Jurkat, Clone E6-1 (cell line): ENCODE measurements at regions not wholly inside any gene's neighbourhood (a gene's known extent, or its start where the extent isn't known, plus 50 kb on each side); places are given as distances from the start of the nearest gene placed in this dataset.
"Not testable (repeated sequence)": the region's sequence is repeated elsewhere in the genome, so short reads cannot be mapped to it uniquely, and the experiment has no call there.

Source experiments
- DNase-seq: peaks from one replicate; pipeline ENCODE4 v3.0.0-alpha.2; 2011; ENCODE audit warnings: low read depth, low spot score
- H3K4me3 ChIP-seq: 2 replicates; pipeline ENCODE4 v1.5.1; 2011; ENCODE audit warnings: mild to moderate bottlenecking, low read length, control low read depth, moderate library complexity

- no peak overlapping the region for H3K4me3 ChIP-seq
Measured at GRCh38 chr17:69655902-69656301, 241.4 kb downstream of the MAP2K6 start.

GRCh38 chr17:69669441-69670178, 255.1 kb downstream of the MAP2K6 start:
- no peak for DNase-seq
- H3K4me3 ChIP-seq = no peak overlapping the region

More at GRCh38 chr17:69655902-69656301, 241.4 kb downstream of the MAP2K6 start:
- DNase-seq = no peak

GRCh38 chr17:69672924-69673323, 258.4 kb downstream of the MAP2K6 start:
- H3K4me3 ChIP-seq = no peak overlapping the region
- DNase-seq = no peak

GRCh38 chr17:69677130-69677529, 262.6 kb downstream of the MAP2K6 start:
- no peak for DNase-seq
- no peak overlapping the region for H3K4me3 ChIP-seq

- no peak overlapping the region for H3K4me3 ChIP-seq
- DNase-seq = no peak
Measured at GRCh38 chr17:69678206-69678605, 263.7 kb downstream of the MAP2K6 start.

- H3K4me3 ChIP-seq = no peak overlapping the region
- no peak for DNase-seq
Measured at GRCh38 chr17:69679829-69680228, 265.3 kb downstream of the MAP2K6 start.

- no peak for DNase-seq
Measured at GRCh38 chr17:69684251-69684650, 269.8 kb downstream of the MAP2K6 start.

GRCh38 chr17:69685150-69685549, 270.7 kb downstream of the MAP2K6 start:
- H3K4me3 ChIP-seq, DNase-seq: not testable (repeated sequence)

More at GRCh38 chr17:69684251-69684650, 269.8 kb downstream of the MAP2K6 start:
- H3K4me3 ChIP-seq = no peak overlapping the region

GRCh38 chr17:69690531-69690930, 276.0 kb downstream of the MAP2K6 start:
- DNase-seq = no peak
- H3K4me3 ChIP-seq = no peak overlapping the region

- no peak for DNase-seq
- H3K4me3 ChIP-seq = no peak overlapping the region
Measured at GRCh38 chr17:69692171-69692570, 277.7 kb downstream of the MAP2K6 start.

- DNase-seq = no peak
- H3K4me3 ChIP-seq = no peak overlapping the region
Measured at GRCh38 chr17:69695646-69696045, 281.1 kb downstream of the MAP2K6 start.

GRCh38 chr17:69696650-69697049, 282.2 kb downstream of the MAP2K6 start:
- H3K4me3 ChIP-seq = no peak overlapping the region
- no peak for DNase-seq

- H3K4me3 ChIP-seq, DNase-seq: not testable (repeated sequence)
Measured at GRCh38 chr17:69698352-69698751, 283.9 kb downstream of the MAP2K6 start.

- H3K4me3 ChIP-seq = no peak overlapping the region
- DNase-seq = no peak
Measured at GRCh38 chr17:69702078-69702477, 287.6 kb downstream of the MAP2K6 start.

GRCh38 chr17:69703751-69704150, 289.3 kb downstream of the MAP2K6 start:
- no peak for DNase-seq
- H3K4me3 ChIP-seq = no peak overlapping the region

GRCh38 chr17:69704935-69705334, 290.4 kb downstream of the MAP2K6 start:
- no peak for DNase-seq
- H3K4me3 ChIP-seq = no peak overlapping the region

GRCh38 chr17:69706127-69706526, 291.6 kb downstream of the MAP2K6 start:
- H3K4me3 ChIP-seq = no peak overlapping the region
- DNase-seq = no peak

- DNase-seq = peak; percentile 49
- H3K4me3 ChIP-seq = no peak overlapping the region
Measured at GRCh38 chr17:69709441-69709840, 294.9 kb downstream of the MAP2K6 start.

GRCh38 chr17:69710926-69711325, 296.4 kb downstream of the MAP2K6 start:
- no peak overlapping the region for H3K4me3 ChIP-seq
- DNase-seq = no peak

GRCh38 chr17:69711541-69711940, 297.0 kb downstream of the MAP2K6 start:
- H3K4me3 ChIP-seq = no peak overlapping the region
- no peak for DNase-seq

GRCh38 chr17:69712801-69713311, 298.4 kb downstream of the MAP2K6 start:
- DNase-seq = no peak
- no peak overlapping the region for H3K4me3 ChIP-seq
